HG02943 (cell line): ENCODE measurements at regions not wholly inside any gene's neighbourhood (a gene's known extent, or its start where the extent isn't known, plus 50 kb on each side); places are given as distances from the start of the nearest gene placed in this dataset.
"Not testable (repeated sequence)": the region's sequence is repeated elsewhere in the genome, so short reads cannot be mapped to it uniquely, and the experiment has no call there.

ENCODE experiments used
- ATAC-seq: cut with Tn5 transposase; IDR thresholded peaks from one replicate; pipeline ENCODE4 v1.9.1; 2021; ENCODE audit warnings: mild to moderate bottlenecking, low read depth, moderate library complexity; ENCODE audit not compliant: unreplicated experiment

GRCh38 chr15:70602834-70603560, 160.4 kb downstream of the UACA start:
- ATAC-seq: no peak

DNA sequence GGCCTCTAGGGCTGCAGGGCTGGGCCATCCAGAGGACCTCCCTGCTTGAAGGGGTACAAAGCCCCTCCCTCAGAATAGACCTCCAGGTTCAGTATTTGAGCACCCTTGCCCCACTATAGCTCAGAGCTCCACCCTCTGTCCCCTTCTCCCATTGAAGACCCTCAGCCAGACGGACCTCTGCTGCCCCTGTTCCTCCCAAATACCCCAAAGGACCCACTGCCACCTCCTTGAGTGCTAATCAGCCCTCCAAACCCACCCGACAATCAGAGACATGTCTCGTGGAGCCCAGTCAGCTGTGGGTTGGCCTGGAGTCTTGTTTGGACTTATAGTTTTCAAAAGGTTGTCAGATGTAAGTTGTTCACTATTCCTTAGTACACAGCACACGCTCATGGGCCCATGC, 161.1 kb downstream of the UACA start:
- ATAC-seq: no peak

DNA sequence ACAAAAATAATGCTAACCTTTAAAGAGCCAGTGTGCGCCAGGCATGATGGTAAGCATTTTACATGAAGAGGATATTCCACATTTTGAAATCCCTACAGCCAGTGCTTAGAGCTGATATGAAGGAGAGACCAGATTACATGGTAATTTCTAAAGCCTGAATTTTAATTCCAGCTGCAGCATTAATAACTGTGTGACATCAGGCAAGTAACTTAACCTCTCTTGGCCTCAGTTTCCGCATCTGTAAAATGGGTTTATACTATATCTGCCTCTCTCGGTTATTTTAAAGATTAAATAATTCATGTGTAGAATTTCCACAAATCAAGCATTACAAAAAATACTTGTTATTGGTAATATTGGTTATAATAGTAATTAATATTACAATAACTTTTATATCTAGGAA, 165.4 kb downstream of the UACA start:
- ATAC-seq: no peak

DNA sequence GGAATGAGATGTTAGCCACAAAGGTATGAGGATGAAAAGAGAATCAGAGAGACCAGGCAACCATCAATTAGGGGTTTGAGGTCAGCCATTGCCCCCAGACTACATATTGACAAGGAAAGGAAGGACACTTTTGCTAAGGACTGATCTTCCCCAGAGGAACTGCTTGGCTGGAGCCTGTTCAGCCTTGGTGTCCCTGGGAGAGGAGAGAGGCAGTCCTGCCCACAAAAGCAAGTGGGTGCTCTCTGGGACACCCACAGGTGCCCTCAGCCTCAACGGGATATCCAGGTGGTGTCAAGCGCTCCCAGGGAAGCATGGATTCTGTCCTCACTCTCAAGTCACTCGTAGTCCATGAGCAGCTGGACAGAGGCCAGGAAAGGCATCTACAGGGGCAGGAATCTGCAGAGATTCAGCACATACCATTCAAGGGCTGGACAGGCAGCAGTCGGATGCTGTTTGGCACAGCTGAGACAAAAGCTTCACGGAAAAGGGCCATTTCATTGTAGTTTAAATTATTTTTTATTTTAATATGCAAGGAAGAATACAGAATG, 166.2 kb downstream of the UACA start:
- ATAC-seq: no peak

- ATAC-seq: no peak
Measured at GRCh38 chr15:70596354-70597055, 166.9 kb downstream of the UACA start.

GRCh38 chr15:70593795-70594194, 169.6 kb downstream of the UACA start:
- no peak for ATAC-seq

GRCh38 chr15:70589728-70590127, 173.6 kb downstream of the UACA start:
- no peak for ATAC-seq

GRCh38 chr15:70589221-70589620, 174.1 kb downstream of the UACA start:
- no peak for ATAC-seq

DNA sequence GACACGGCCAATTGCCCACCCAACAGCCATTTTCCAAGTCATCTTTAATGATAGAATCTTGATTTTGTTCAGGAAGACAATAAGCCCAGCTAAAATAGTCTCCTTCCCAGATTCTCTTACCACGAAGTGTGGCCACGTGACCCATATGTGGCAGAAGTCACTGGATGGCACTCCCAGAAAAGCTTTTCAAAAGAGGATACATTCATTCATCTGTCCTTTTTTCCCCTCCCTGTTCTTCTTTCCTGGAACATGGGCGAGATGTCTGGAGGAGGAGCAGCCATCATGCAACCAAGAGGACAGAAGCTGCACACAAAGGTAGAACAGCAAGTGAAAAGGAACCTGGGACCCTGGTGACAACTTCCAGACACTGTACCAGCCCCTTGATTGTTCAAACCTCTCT, 174.7 kb downstream of the UACA start:
- no peak for ATAC-seq

- no peak for ATAC-seq
Measured at GRCh38 chr15:70587896-70588567, 175.3 kb downstream of the UACA start.

DNA sequence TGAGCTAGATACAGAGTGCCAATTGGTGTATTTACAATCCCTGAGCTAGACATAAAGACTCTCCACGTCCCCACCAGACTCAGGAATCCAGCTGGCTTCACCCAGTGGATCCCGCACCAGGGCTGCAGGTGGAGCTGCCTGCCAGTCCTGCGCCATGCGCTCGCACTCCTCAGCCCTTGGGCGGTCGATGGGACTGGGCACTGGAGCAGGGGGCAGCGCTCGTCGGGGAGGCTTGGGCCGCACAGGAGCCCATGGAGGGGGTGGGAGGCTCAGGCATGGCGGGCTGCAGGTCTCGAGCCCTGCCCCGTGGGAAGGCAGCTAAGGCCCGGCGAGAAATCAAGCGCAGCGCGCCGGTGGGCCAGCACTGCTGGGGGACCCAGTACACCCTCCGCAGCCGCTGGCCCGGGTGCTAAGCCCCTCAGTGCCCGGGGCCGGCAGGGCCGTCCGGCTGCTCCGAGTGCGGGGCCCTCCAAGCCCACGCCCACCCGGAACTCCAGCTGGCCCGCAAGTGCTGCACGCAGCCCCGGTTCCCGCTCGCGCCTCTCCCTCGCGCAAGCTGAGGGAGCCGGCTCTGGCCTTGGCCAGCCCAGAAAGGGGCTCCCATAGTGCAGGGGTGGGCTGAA, 176.2 kb downstream of the UACA start:
- not testable (repeated sequence) for ATAC-seq

GRCh38 chr15:70586241-70586640, 177.1 kb downstream of the UACA start:
- no peak for ATAC-seq

- ATAC-seq: no peak
Measured at GRCh38 chr15:70585707-70586034, 177.7 kb downstream of the UACA start.

GRCh38 chr15:70584838-70585706, 178.3 kb downstream of the UACA start:
- ATAC-seq: no peak

DNA sequence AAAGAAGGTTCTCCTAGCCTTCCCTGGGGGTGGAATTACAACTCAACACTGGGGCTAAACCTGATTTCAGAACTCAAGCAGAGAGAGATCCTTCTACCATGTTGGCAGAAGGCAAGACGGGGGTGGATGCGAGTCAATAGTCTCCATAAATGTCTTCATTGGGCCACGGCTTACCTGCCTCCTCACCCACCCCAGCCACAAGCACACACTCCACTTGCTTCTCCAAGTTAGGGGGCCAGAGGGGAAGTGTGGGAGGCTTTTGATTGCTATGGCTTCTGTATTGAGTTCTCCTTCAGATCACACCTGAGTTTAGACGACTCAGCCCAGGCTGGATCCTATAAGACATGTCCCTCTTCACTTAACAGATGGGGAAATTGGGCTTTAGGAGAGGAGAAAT, 178.9 kb downstream of the UACA start:
- ATAC-seq: no peak

DNA sequence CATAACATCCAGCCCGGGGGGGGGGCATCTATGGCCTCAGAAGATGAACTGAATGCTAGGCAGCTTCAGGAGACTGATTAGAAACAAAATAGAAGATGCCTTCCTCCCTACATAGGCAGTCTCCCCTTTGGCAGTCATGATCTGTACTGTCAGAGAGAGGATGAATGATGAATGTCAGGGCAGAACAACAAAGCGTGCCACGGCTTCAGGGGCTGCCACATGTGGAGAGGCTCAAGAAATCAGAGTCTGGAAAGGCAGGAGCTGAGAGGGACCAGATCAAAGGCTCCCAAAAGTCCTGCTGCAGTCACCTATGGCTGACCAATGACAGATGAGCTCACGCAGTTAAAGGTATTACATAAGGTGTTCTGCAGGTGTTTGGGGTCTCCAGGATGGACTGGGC, 180.4 kb downstream of the UACA start:
- no peak for ATAC-seq

DNA sequence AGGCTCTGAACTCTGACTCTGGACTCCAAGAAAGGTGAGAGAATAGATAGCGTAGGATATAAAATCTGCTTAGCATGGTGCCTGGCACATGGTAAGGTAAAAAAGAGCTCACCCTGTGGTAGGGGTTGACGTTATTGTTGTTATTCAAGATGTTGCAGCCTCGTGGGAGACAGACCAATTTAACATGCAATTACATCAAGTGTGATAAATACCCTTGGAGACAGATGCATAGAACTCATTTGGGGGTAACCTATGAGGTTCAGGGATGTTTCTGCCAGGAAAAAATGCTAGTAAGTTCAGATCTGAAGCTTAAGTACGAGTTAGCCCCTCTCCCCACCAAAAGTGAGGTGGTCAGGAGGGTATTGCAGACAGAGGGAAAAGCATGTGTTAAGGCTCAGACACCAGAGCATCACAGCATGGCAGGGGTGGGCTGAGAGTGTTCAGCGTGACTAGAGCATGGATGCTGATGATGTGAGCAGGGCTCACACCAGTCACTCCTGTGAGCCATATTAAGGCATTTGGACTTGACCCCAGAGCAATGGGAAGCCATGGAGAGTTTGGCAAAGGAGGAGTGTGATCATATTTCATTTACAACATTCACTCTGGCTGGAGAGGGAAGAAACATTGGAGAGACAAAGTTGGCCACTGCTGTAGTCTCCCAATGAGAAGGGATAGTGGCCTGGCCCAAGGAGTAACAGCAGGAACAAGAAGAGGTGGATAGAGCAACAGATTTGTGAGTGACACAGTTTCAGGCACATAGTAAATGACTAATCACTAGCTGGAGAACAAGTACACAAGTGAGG, 181.0 kb downstream of the UACA start:
- ATAC-seq: no peak

GRCh38 chr15:70580958-70581357, 182.4 kb downstream of the UACA start:
- ATAC-seq: no peak

GRCh38 chr15:70580286-70580685, 183.1 kb downstream of the UACA start:
- no peak for ATAC-seq
